ENCODE measurements at regions not wholly inside any gene's neighbourhood (a gene's known extent, or its start where the extent isn't known, plus 50 kb on each side); places are given as distances from the start of the nearest gene placed in this dataset.

- DNase-seq: no peak
Measured at GRCh38 chr16:64823481-64824075, 298.3 kb downstream of the CDH11 start.

GRCh38 chr16:64809876-64810629 lies 311.8 kb downstream of the CDH11 start:
- no peak for DNase-seq

- DNase-seq: no peak
Measured at GRCh38 chr16:64808474-64808873, 313.4 kb downstream of the CDH11 start.

GRCh38 chr16:64791756-64792155 lies 330.1 kb downstream of the CDH11 start:
- DNase-seq: no peak

GRCh38 chr16:64784635-64785034 lies 337.2 kb downstream of the CDH11 start:
- no peak for DNase-seq

- DNase-seq: no peak
Measured at GRCh38 chr16:64782484-64782883, 339.4 kb downstream of the CDH11 start.

GRCh38 chr16:64780445-64780844 lies 341.4 kb downstream of the CDH11 start:
- no peak for DNase-seq

GRCh38 chr16:64778777-64779176 lies 343.1 kb downstream of the CDH11 start:
- DNase-seq: no peak

- DNase-seq: no peak
Measured at GRCh38 chr16:64773638-64774037, 348.2 kb downstream of the CDH11 start.

- no peak for DNase-seq
Measured at GRCh38 chr16:64773184-64773583, 348.7 kb downstream of the CDH11 start.

- no peak for DNase-seq
Measured at GRCh38 chr16:64771273-64771672, 350.6 kb downstream of the CDH11 start.

- no peak for DNase-seq
Measured at GRCh38 chr16:64762211-64762610, 359.7 kb downstream of the CDH11 start.

- DNase-seq: no peak
Measured at GRCh38 chr16:64754279-64754678, 367.6 kb downstream of the CDH11 start.

GRCh38 chr16:64751906-64752305 lies 370.0 kb downstream of the CDH11 start:
- DNase-seq: no peak

GRCh38 chr16:64749346-64749745 lies 372.5 kb downstream of the CDH11 start:
- no peak for DNase-seq

- no peak for DNase-seq
Measured at GRCh38 chr16:64745258-64745930, 376.5 kb downstream of the CDH11 start.

GRCh38 chr16:64742455-64743223 lies 379.2 kb downstream of the CDH11 start:
- no peak for DNase-seq

GRCh38 chr16:64740261-64740660 lies 381.6 kb downstream of the CDH11 start:
- DNase-seq: no peak

GRCh38 chr16:64738321-64738960 lies 383.4 kb downstream of the CDH11 start:
- DNase-seq: no peak

- DNase-seq: no peak
Measured at GRCh38 chr16:64736857-64737256, 385.0 kb downstream of the CDH11 start.

- no peak for DNase-seq
Measured at GRCh38 chr16:64731891-64732290, 390.0 kb downstream of the CDH11 start.

- DNase-seq: no peak
Measured at GRCh38 chr16:64730261-64730660, 391.6 kb downstream of the CDH11 start.

- no peak for DNase-seq
Measured at GRCh38 chr16:64724339-64724738, 397.5 kb downstream of the CDH11 start.

All from NCI-H510A treated with DMSO at 0.1 percent for 48 hours (cell line).